ENCODE measurements at regions not wholly inside any gene's neighbourhood (a gene's known extent, or its start where the extent isn't known, plus 50 kb on each side); places are given as distances from the start of the nearest gene placed in this dataset.

GRCh38 chr4:31058656-31059055 is 338.5 kb downstream of the PCDH7 start:
- TF ChIP-seq CTCF (IDR thresholded peaks at IDR 0.05) (no peak), POLR2A (IDR thresholded peaks at IDR 0.05) (no peak), POLR2AphosphoS5 (IDR thresholded peaks at IDR 0.05) (no peak)
